ENCODE measurements at regions not wholly inside any gene's neighbourhood (a gene's known extent, or its start where the extent isn't known, plus 50 kb on each side); places are given as distances from the start of the nearest gene placed in this dataset.

DNA sequence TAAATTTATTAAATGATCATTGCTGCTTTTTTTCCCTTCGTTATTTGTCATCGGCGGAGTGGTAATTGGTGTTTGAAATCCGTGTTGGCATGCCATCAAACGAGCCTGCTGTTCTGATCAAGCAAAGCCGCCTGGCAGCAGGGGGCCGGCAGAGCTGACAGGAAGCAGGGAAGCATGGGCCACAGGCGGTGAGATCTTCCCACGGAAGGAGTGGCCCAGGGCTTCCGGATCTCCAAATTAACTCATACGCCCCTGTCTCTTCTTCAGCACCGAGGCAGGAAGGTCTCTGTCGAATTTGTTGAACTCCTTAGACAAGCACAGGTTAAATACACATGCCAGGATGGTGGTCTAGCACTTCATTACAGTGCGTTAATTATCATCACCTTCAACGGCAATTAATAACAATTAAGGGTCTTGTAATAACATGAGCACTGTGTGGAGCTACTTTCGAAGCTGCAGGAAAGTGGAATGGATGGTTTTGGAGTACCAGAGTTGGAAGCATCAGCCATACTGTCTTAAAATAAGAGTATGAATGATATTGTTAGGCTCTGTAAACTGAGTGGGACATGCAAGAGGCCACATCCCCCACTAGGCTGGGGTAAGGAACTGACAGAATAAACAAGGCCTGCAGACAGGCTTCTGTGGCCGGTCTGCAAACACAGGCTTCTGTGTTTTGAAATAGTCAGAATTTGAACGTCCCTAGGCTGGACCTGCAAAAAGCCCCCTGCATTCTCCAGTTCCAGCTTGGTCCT is 199.4 kb upstream of the DAB1 start:
- no peaks in the 10 kb centered on the region for H3K4me1 ChIP-seq (ENCODE audit: control insufficient read depth in 4 of 4, insufficient read depth in 4 of 4, low read length in 3 of 4)
- no peak overlapping the region for H3K9ac ChIP-seq (ENCODE audit: low read depth in 1 of 2, low read length in 2 of 2)
- no peaks in the 10 kb centered on the region for H3K9me3 ChIP-seq (ENCODE audit: control insufficient read depth in 4 of 4, low read length in 3 of 4)
- H3K27me3 ChIP-seq (ENCODE audit: control insufficient read depth in 4 of 4, insufficient read depth in 4 of 4, low read length in 3 of 4): no peaks in the 10 kb centered on the region
- 59% methylated on average over 18 of the region's 18 CpGs for WGBS
- TF ChIP-seq RXRA (IDR thresholded peaks at IDR 0.05): no peak
- no peak for TF ChIP-seq YY1 (IDR thresholded peaks at IDR 0.05)
- no peak for TF ChIP-seq TAF1 (conservative IDR thresholded peaks at IDR 0.05)
- TF ChIP-seq HNF4A (conservative IDR thresholded peaks at IDR 0.05): no peak
- TF ChIP-seq RAD21 (IDR thresholded peaks at IDR 0.05): no peak
- TF ChIP-seq, protein P1, sequence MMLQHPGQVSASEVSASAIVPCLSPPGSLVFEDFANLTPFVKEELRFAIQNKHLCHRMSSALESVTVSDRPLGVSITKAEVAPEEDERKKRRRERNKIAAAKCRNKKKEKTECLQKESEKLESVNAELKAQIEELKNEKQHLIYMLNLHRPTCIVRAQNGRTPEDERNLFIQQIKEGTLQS (IDR thresholded peaks at IDR 0.05): no peak
- TF ChIP-seq FOXA1 (IDR thresholded peaks at IDR 0.05): no peak
- TF ChIP-seq GABPA (IDR thresholded peaks at IDR 0.05 in 1 of 2, conservative IDR thresholded peaks at IDR 0.05 in 1 of 2): no peak
- TF ChIP-seq, protein P2, sequence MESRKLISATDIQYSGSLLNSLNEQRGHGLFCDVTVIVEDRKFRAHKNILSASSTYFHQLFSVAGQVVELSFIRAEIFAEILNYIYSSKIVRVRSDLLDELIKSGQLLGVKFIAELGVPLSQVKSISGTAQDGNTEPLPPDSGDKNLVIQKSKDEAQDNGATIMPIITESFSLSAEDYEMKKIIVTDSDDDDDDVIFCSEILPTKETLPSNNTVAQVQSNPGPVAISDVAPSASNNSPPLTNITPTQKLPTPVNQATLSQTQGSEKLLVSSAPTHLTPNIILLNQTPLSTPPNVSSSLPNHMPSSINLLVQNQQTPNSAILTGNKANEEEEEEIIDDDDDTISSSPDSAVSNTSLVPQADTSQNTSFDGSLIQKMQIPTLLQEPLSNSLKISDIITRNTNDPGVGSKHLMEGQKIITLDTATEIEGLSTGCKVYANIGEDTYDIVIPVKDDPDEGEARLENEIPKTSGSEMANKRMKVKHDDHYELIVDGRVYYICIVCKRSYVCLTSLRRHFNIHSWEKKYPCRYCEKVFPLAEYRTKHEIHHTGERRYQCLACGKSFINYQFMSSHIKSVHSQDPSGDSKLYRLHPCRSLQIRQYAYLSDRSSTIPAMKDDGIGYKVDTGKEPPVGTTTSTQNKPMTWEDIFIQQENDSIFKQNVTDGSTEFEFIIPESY (IDR thresholded peaks at IDR 0.05): no peak
- H3K4me3 ChIP-seq (ENCODE audit: low read depth in 1 of 3, low read length in 3 of 3): no peak overlapping the region
- H3K27ac ChIP-seq (ENCODE audit: low read depth in 1 of 2, low read length in 2 of 2): no peak overlapping the region
- DNase-seq (ENCODE audit: low spot score): no peak
- no peaks in the 10 kb centered on the region for H3K36me3 ChIP-seq (ENCODE audit: control insufficient read depth in 4 of 4, insufficient read depth in 3 of 4, low read depth in 1 of 4, low read length in 3 of 4)

DNA sequence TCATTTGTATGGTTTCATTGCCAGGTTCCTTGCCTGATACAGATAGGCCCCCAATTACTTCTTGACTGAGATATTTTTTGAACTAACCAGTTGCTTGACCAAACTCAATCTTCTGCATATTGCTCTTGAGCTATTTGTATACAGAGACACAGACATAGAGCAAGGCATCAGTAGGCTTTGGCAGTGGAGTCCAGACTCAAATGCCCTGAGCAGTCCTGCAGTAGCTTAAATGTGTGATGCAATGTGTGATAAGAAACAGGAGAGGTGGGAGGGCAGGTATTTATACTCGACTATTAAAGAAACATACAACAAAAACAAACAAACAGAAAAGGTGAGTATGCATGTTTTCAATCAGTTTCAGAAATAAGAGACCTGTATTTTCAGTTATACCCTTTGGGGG is 197.9 kb upstream of the DAB1 start:
- Histone ChIP-seq H3K9ac (ENCODE audit: low read depth in 1 of 2, low read length in 2 of 2) (no peak overlapping the region), H3K36me3 (ENCODE audit: control insufficient read depth in 4 of 4, insufficient read depth in 3 of 4, low read depth in 1 of 4, low read length in 3 of 4) (no peaks in the 10 kb centered on the region), H3K4me1 (ENCODE audit: control insufficient read depth in 4 of 4, insufficient read depth in 4 of 4, low read length in 3 of 4) (no peaks in the 10 kb centered on the region), H3K27ac (ENCODE audit: low read depth in 1 of 2, low read length in 2 of 2) (no peak overlapping the region), H3K4me3 (ENCODE audit: low read depth in 1 of 3, low read length in 3 of 3) (no peak overlapping the region), H3K9me3 (ENCODE audit: control insufficient read depth in 4 of 4, low read length in 3 of 4) (no peaks in the 10 kb centered on the region), H3K27me3 (ENCODE audit: control insufficient read depth in 4 of 4, insufficient read depth in 4 of 4, low read length in 3 of 4) (no peaks in the 10 kb centered on the region)
- TF ChIP-seq SP1 (IDR thresholded peaks at IDR 0.05) (no peak), YY1 (IDR thresholded peaks at IDR 0.05) (no peak)
- TF ChIP-seq, protein P3, sequence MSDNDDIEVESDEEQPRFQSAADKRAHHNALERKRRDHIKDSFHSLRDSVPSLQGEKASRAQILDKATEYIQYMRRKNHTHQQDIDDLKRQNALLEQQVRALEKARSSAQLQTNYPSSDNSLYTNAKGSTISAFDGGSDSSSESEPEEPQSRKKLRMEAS (IDR thresholded peaks at IDR 0.05): no peak
- DNase-seq (ENCODE audit: low spot score): no peak
- 40% methylated on average over 1 of the region's 1 CpG for WGBS

DNA sequence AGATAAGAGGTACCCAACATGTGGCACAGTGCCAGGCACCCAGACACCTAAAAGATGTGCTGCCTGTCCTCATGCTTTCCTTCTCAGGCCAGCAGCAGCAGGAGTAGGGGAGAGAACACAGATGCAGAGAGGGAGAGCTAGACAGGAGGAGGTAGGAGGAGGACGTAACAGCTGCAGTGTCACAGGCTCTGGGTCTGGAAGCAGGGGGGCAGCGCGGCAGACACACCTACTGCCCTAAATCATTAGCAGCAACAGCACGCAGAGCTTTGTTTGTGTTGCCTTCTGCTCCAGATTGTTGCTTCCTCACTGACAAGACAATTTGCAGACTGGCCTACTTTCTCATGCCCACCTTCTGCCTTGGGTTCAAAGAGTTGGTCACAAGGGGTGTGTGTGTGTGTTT is 196.7 kb upstream of the DAB1 start:
- WGBS: 58% methylated on average over 4 of the region's 4 CpGs
- DNase-seq (ENCODE audit: low spot score): no peak
- H3K9me3 ChIP-seq (ENCODE audit: control insufficient read depth in 4 of 4, low read length in 3 of 4): no peaks in the 10 kb centered on the region
- no peaks in the 10 kb centered on the region for H3K4me1 ChIP-seq (ENCODE audit: control insufficient read depth in 4 of 4, insufficient read depth in 4 of 4, low read length in 3 of 4)
- no peak overlapping the region for H3K9ac ChIP-seq (ENCODE audit: low read depth in 1 of 2, low read length in 2 of 2)
- no peaks in the 10 kb centered on the region for H3K36me3 ChIP-seq (ENCODE audit: control insufficient read depth in 4 of 4, insufficient read depth in 3 of 4, low read depth in 1 of 4, low read length in 3 of 4)
- H3K27ac ChIP-seq (ENCODE audit: low read depth in 1 of 2, low read length in 2 of 2): no peak overlapping the region
- H3K4me3 ChIP-seq (ENCODE audit: low read depth in 1 of 3, low read length in 3 of 3): no peak overlapping the region
- TF ChIP-seq GABPA (IDR thresholded peaks at IDR 0.05 in 1 of 2, conservative IDR thresholded peaks at IDR 0.05 in 1 of 2) (no peak), NR2F2 (IDR thresholded peaks at IDR 0.05) (no peak), EGR1 (IDR thresholded peaks at IDR 0.05; ENCODE audit: low read depth in 2 of 2) (no peak), RAD21 (IDR thresholded peaks at IDR 0.05) (no peak), TAF1 (conservative IDR thresholded peaks at IDR 0.05) (no peak), FOXA1 (IDR thresholded peaks at IDR 0.05) (no peak), SP1 (IDR thresholded peaks at IDR 0.05) (no peak), YY1 (IDR thresholded peaks at IDR 0.05) (no peak), FOXA2 (IDR thresholded peaks at IDR 0.05) (no peak)
- TF ChIP-seq, protein P4, sequence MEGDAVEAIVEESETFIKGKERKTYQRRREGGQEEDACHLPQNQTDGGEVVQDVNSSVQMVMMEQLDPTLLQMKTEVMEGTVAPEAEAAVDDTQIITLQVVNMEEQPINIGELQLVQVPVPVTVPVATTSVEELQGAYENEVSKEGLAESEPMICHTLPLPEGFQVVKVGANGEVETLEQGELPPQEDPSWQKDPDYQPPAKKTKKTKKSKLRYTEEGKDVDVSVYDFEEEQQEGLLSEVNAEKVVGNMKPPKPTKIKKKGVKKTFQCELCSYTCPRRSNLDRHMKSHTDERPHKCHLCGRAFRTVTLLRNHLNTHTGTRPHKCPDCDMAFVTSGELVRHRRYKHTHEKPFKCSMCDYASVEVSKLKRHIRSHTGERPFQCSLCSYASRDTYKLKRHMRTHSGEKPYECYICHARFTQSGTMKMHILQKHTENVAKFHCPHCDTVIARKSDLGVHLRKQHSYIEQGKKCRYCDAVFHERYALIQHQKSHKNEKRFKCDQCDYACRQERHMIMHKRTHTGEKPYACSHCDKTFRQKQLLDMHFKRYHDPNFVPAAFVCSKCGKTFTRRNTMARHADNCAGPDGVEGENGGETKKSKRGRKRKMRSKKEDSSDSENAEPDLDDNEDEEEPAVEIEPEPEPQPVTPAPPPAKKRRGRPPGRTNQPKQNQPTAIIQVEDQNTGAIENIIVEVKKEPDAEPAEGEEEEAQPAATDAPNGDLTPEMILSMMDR (IDR thresholded peaks at IDR 0.05; ENCODE audit: low read depth, low read length, missing input control): no peak
- TF ChIP-seq, protein P3 (IDR thresholded peaks at IDR 0.05): no peak
- H3K27me3 ChIP-seq (ENCODE audit: control insufficient read depth in 4 of 4, insufficient read depth in 4 of 4, low read length in 3 of 4): no peaks in the 10 kb centered on the region

All from liver (tissue), 8 donors.